Erythroblast (primary cell): ENCODE measurements at regions not wholly inside any gene's neighbourhood (a gene's known extent, or its start where the extent isn't known, plus 50 kb on each side); places are given as distances from the start of the nearest gene placed in this dataset.

Experiments used
- GATA1 ChIP-seq: IDR thresholded peaks from 2 replicates; pipeline ENCODE4 v1.6.1; 2011; ENCODE audit warnings: low read depth, mild to moderate bottlenecking, control low read depth, low read length, moderate library complexity
- POLR2A ChIP-seq: IDR thresholded peaks from 2 replicates; pipeline ENCODE4 v1.6.1; 2011; ENCODE audit warnings: mild to moderate bottlenecking, low read length

DNA sequence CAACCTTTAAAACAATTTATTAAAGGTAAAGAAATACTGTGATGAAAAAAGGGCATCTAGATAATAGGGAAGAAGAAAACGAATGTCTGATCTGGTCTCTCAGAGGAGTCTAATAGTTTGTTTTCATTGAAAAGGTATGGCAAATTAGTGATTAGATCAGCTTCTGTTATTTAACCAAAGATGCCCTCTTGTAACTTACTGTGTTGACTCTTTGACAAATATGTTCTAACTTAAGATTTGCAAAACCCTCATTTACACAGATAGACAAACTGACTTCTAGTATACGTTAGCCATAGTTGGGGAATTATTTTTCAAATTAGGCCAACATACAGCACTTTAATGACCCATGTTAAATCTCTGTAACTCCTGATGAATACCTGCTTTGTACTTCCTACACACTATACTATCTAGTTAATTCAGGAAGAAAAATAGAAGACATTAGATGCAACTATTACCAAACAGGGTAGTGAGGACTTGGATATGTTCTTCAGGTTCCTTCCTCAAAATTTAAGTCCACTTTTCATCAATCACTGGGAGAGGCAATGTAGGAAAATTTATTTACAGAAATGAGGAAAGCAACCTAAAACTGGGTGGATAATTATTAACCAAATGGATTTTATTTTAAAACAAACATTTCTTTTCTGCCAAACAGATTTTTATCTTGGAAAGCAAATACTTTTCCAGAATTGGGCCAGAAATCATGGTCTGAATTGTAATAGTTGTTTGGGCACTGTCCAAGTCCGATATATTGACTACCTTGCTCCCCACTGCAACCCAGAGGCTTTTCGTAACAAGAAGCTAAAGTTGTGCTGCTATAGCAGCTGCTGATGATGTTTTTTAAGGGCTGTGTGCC is 66.4 kb upstream of the PPP2R2B start:
- TF ChIP-seq POLR2A, result no peak
- no peak for TF ChIP-seq GATA1
